ENCODE measurements at regions not wholly inside any gene's neighbourhood (a gene's known extent, or its start where the extent isn't known, plus 50 kb on each side); places are given as distances from the start of the nearest gene placed in this dataset.

DNA sequence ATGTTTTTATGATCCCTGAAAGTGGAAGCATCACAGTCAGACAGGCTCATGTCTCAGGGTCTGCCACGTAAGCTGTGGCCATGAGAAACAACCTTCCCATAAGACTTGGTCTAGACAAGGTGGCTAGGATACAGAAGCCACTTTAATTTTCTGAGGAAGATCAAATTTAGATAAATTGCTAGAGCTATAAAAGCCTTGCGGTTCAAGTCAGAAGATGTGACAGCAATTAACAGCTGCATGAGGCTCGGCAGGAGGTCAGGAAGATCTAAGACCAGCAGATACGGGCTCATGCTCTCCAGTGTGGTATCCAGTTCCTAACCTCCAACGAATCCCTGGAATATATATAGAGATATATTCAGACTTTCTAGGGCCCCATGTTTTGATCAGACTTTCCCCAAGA lies 577.1 kb downstream of the PLPP3 start:
- Mint-ChIP-seq H3K36me3 (ENCODE audit: insufficient read depth, unreplicated experiment) (no peaks in the 10 kb centered on the region), H3K27me3 (ENCODE audit: insufficient read depth, unreplicated experiment) (no peaks in the 10 kb centered on the region), H3K9me3 (ENCODE audit: unreplicated experiment) (peaks cover 16% of the 10 kb centered on the region), H3K27ac (ENCODE audit: low read depth, unreplicated experiment) (no peak overlapping the region), H3K4me1 (ENCODE audit: insufficient read depth, unreplicated experiment) (no peaks in the 10 kb centered on the region), H3K4me3 (ENCODE audit: unreplicated experiment) (no peak overlapping the region)
- CTCF ChIA-PET, result interaction anchor here (0.5 to 1.0 kb wide), 3 partner anchors 9 to 696 kb away, joined by 3 to 5 read pairs (median 3); no protein-coding TSS in a partner anchor
- intact Hi-C loops (cut with micrococcal nuclease), result no loop called here
- TF ChIP-seq, protein P1, sequence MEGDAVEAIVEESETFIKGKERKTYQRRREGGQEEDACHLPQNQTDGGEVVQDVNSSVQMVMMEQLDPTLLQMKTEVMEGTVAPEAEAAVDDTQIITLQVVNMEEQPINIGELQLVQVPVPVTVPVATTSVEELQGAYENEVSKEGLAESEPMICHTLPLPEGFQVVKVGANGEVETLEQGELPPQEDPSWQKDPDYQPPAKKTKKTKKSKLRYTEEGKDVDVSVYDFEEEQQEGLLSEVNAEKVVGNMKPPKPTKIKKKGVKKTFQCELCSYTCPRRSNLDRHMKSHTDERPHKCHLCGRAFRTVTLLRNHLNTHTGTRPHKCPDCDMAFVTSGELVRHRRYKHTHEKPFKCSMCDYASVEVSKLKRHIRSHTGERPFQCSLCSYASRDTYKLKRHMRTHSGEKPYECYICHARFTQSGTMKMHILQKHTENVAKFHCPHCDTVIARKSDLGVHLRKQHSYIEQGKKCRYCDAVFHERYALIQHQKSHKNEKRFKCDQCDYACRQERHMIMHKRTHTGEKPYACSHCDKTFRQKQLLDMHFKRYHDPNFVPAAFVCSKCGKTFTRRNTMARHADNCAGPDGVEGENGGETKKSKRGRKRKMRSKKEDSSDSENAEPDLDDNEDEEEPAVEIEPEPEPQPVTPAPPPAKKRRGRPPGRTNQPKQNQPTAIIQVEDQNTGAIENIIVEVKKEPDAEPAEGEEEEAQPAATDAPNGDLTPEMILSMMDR (IDR thresholded peaks at IDR 0.05; ENCODE audit: unreplicated experiment), result no peak
- BruUV-seq (replicated peaks), result no TSS peak
- no peak for DNase-seq (ENCODE audit: unreplicated experiment)
- POLR2A ChIA-PET, result interaction anchor here (1.1 kb wide), 1 partner anchor 14 kb away, joined by 3 read pairs; no protein-coding TSS in a partner anchor

DNA sequence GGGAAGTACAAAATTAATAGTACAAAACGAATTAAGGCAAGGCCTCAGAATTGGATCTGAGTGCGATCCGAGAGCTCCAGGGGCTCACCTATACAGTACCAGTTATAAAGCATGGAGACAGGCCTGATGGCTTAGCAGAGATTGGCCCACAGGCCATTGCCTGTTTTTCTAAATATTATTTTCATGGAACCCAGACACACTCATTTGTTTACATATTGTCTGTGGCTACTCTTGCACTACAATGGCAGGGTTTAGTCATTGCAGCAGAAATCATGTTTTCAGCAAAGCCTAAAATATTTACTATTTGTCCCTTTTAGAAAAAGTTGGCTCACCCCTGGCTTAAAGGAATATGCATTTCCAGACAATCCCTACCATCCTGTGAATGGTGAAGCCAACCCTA lies 578.9 kb downstream of the PLPP3 start:
- H3K36me3 Mint-ChIP-seq (ENCODE audit: insufficient read depth, unreplicated experiment), result no peaks in the 10 kb centered on the region
- no peaks in the 10 kb centered on the region for H3K4me1 Mint-ChIP-seq (ENCODE audit: insufficient read depth, unreplicated experiment)
- TF ChIP-seq, protein P1 (IDR thresholded peaks at IDR 0.05; ENCODE audit: unreplicated experiment), result no peak
- no peak overlapping the region for H3K27ac Mint-ChIP-seq (ENCODE audit: low read depth, unreplicated experiment)
- no peak for DNase-seq (ENCODE audit: unreplicated experiment)
- ChIA-PET CTCF (interaction anchor here (0.5 kb wide), 1 partner anchor 11 kb away, joined by 3 read pairs; no protein-coding TSS in a partner anchor), POLR2A (no interaction called here)
- peaks cover 14% of the 10 kb centered on the region for H3K9me3 Mint-ChIP-seq (ENCODE audit: unreplicated experiment)
- no peaks in the 10 kb centered on the region for H3K27me3 Mint-ChIP-seq (ENCODE audit: insufficient read depth, unreplicated experiment)
- intact Hi-C loops (cut with micrococcal nuclease), result no loop called here
- no peak overlapping the region for H3K4me3 Mint-ChIP-seq (ENCODE audit: unreplicated experiment)
- no TSS peak for BruUV-seq (replicated peaks)

DNA sequence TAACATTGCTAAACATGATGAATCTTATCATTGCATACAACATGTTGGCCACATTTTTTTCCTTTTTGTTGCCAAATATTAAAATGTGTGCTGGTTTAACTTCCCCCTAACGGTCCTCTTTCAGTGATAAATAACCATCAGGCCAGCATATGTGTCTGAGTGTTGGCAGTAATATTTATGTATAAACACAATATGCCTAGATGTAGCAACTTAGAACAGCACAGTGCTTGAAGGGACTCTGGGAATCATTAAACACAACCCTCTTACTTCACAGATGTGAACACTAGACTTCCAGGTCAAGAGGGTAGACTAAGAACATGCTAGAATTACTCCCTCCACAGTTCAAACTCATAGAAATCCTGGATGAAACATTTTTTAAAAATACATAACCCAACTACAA lies 581.8 kb downstream of the PLPP3 start:
- TF ChIP-seq, protein P1 (IDR thresholded peaks at IDR 0.05; ENCODE audit: unreplicated experiment), result no peak
- Mint-ChIP-seq H3K27me3 (ENCODE audit: insufficient read depth, unreplicated experiment) (no peaks in the 10 kb centered on the region), H3K4me1 (ENCODE audit: insufficient read depth, unreplicated experiment) (no peaks in the 10 kb centered on the region), H3K9me3 (ENCODE audit: unreplicated experiment) (peaks cover 13% of the 10 kb centered on the region), H3K4me3 (ENCODE audit: unreplicated experiment) (no peak overlapping the region), H3K27ac (ENCODE audit: low read depth, unreplicated experiment) (no peak overlapping the region), H3K36me3 (ENCODE audit: insufficient read depth, unreplicated experiment) (no peaks in the 10 kb centered on the region)
- intact Hi-C loops (cut with micrococcal nuclease), result no loop called here
- ChIA-PET CTCF (no interaction called here), POLR2A (interaction anchor here (0.9 kb wide), 1 partner anchor 579 kb away, joined by 3 read pairs; no protein-coding TSS in a partner anchor)
- no TSS peak for BruUV-seq (replicated peaks)
- DNase-seq (ENCODE audit: unreplicated experiment), result no peak

DNA sequence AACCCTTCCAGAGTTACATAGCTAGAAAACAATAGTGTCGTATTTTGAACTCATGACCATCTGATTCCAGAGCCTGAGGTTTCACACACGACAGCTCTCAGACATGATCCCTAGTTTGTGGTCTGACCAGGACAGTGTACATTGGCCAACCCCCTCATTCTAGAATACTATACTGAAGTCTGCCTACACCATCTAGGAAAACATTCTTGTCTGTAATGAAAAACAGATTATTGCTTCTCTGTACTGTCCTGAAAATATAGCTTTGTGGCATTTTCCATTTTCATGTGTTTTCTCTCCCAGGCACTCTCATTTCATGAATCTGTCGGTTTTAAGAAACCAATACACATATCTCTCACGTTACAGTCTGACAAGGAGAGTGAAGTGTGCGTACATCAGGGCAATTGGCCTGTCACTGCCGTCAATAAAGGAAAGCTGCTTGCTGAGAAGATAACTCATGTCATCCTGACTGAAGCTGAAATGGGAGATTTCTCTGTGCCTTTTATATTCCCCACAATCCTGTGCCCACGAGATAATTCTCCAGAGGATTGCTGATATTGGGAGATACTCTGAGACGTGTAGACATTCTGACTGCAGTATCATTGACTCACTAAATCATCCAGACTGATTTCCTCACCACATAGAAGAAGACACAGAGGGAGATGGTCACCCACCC lies 585.6 kb downstream of the PLPP3 start:
- H3K4me3 Mint-ChIP-seq (ENCODE audit: unreplicated experiment), result no peak overlapping the region
- no peak for DNase-seq (ENCODE audit: unreplicated experiment)
- intact Hi-C loops (cut with micrococcal nuclease), result no loop called here
- no peaks in the 10 kb centered on the region for H3K27me3 Mint-ChIP-seq (ENCODE audit: insufficient read depth, unreplicated experiment)
- TF ChIP-seq, protein P1 (IDR thresholded peaks at IDR 0.05; ENCODE audit: unreplicated experiment), result no peak
- H3K4me1 Mint-ChIP-seq (ENCODE audit: insufficient read depth, unreplicated experiment), result no peaks in the 10 kb centered on the region
- no TSS peak for BruUV-seq (replicated peaks)
- ChIA-PET CTCF (interaction anchor here (0.6 to 1.2 kb wide), 2 partner anchors 292 to 591 kb away, joined by 3 read pairs; no protein-coding TSS in a partner anchor), POLR2A (no interaction called here)
- no peak overlapping the region for H3K27ac Mint-ChIP-seq (ENCODE audit: low read depth, unreplicated experiment)
- no peaks in the 10 kb centered on the region for H3K36me3 Mint-ChIP-seq (ENCODE audit: insufficient read depth, unreplicated experiment)
- H3K9me3 Mint-ChIP-seq (ENCODE audit: unreplicated experiment), result peaks cover 13% of the 10 kb centered on the region

All from MCF 10A (cell line).